GM12874 (cell line): ENCODE measurements at regions not wholly inside any gene's neighbourhood (a gene's known extent, or its start where the extent isn't known, plus 50 kb on each side); places are given as distances from the start of the nearest gene placed in this dataset.

Experiments used
- CTCF ChIP-seq: IDR thresholded peaks from 2 replicates; pipeline ENCODE4 v1.5.1; 2011; ENCODE audit warnings: low read depth, mild to moderate bottlenecking, control low read depth, low read length, moderate library complexity; ENCODE audit not compliant: insufficient read depth

- no peak for TF ChIP-seq CTCF
Measured at GRCh38 chr12:125373375-125373774, 308.1 kb downstream of the AACS start.

- TF ChIP-seq CTCF: no peak
Measured at GRCh38 chr12:125376422-125376821, 311.2 kb downstream of the AACS start.

- TF ChIP-seq CTCF: no peak
Measured at GRCh38 chr12:125377093-125377492, 311.9 kb downstream of the AACS start.

GRCh38 chr12:125381373-125381772 is 316.1 kb downstream of the AACS start:
- TF ChIP-seq CTCF: no peak

GRCh38 chr12:125382926-125383325 is 317.7 kb downstream of the AACS start:
- no peak for TF ChIP-seq CTCF

GRCh38 chr12:125386652-125387051 is 321.4 kb downstream of the AACS start:
- TF ChIP-seq CTCF: no peak

- no peak for TF ChIP-seq CTCF
Measured at GRCh38 chr12:125387206-125387605, 322.0 kb downstream of the AACS start.
